Transverse colon (tissue), 3 donors: ENCODE measurements at regions not wholly inside any gene's neighbourhood (a gene's known extent, or its start where the extent isn't known, plus 50 kb on each side); places are given as distances from the start of the nearest gene placed in this dataset.

ENCODE experiments used
- EP300 ChIP-seq: sonication (generic); formaldehyde crosslinking; IDR thresholded peaks from one replicate; pipeline ENCODE4 v1.6.1; 2017; ENCODE audit warnings: antibody characterized with exemption, low read depth
- POLR2A ChIP-seq: fragments of 450-650 bp; IDR thresholded peaks from one replicate; pipeline ENCODE4 v1.6.1; 2016; ENCODE audit warnings: antibody characterized with exemption, mild to moderate bottlenecking, moderate library complexity
- TF ChIP-seq, protein P1 (sequence below), 5 experiments: fragments of 200-600 bp in 3 of 5; fragments of 450-650 bp in 2 of 5; sonication (generic) in 3 of 5; IDR thresholded peaks; 1 replicate in 2 of 5; 2 replicates in 3 of 5; pipeline ENCODE4 v1.5.1; 2016 to 2017; ENCODE audit warnings: antibody characterized with exemption in 5 of 5, inconsistent platforms in 3 of 5, mild to moderate bottlenecking in 2 of 5, moderate library complexity in 1 of 5

DNA sequence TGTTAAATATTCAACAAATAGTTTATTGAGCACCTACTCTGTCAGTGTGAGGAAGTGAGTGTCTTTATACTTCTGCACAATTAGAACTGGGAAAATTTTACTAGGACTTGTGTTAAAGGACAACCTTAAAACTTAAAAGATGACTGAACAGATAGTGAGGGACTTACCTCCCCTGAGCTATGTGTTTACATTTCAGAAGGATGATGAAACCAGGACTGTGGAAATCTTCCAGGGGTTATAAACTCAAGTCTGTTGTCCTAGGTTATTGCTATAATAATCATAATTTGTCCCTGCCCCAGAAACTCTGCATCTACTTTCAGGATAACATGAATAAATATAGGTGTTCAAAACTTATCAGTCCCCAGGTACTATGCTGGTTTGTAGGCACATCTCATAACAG, 261.0 kb upstream of the MKLN1 start:
- TF ChIP-seq POLR2A (no peak), EP300 (no peak)
- TF ChIP-seq, protein P1, sequence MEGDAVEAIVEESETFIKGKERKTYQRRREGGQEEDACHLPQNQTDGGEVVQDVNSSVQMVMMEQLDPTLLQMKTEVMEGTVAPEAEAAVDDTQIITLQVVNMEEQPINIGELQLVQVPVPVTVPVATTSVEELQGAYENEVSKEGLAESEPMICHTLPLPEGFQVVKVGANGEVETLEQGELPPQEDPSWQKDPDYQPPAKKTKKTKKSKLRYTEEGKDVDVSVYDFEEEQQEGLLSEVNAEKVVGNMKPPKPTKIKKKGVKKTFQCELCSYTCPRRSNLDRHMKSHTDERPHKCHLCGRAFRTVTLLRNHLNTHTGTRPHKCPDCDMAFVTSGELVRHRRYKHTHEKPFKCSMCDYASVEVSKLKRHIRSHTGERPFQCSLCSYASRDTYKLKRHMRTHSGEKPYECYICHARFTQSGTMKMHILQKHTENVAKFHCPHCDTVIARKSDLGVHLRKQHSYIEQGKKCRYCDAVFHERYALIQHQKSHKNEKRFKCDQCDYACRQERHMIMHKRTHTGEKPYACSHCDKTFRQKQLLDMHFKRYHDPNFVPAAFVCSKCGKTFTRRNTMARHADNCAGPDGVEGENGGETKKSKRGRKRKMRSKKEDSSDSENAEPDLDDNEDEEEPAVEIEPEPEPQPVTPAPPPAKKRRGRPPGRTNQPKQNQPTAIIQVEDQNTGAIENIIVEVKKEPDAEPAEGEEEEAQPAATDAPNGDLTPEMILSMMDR (IDR thresholded peaks at IDR 0.05) = no peak
